ENCODE measurements at regions not wholly inside any gene's neighbourhood (a gene's known extent, or its start where the extent isn't known, plus 50 kb on each side); places are given as distances from the start of the nearest gene placed in this dataset.

GRCh38 chr20:50415021-50415515, 95.1 kb upstream of the PTPN1 start:
- TF ChIP-seq CTCF (IDR thresholded peaks at IDR 0.05) (no peak), POLR2A (IDR thresholded peaks at IDR 0.05) (no peak)

All from lower leg skin (tissue), 3 donors.